Limb (tissue), 2 donors: ENCODE measurements at regions not wholly inside any gene's neighbourhood (a gene's known extent, or its start where the extent isn't known, plus 50 kb on each side); places are given as distances from the start of the nearest gene placed in this dataset.
"Not testable (repeated sequence)": the region's sequence is repeated elsewhere in the genome, so short reads cannot be mapped to it uniquely, and the experiment has no call there.

Experiments
- DNase-seq, 2 donors: peaks; one replicate each; pipeline ENCODE4 v3.0.0-alpha.2; 2016; ENCODE audit errors: extremely low spot score in 2 of 2

DNA sequence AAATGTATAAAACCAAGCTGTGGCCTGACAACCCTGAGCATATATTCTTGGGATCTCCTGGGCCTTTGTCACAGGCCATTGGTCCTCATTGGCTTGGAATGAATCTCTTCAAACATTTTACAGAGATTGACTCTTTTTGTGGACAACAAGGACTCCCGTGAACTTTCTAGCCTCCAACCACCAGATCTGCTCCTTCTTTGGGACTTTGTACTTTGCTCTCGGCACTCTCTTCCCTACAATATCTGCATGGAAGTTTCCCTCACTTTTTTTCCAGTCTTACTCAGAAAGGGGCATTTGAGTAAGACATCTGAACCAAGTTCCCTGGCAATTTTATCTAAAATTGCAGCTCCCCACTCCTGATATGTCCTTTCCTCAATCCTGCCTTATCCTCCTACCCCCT lies 158.8 kb downstream of the PHLDA1 start:
- DNase-seq: no peak

DNA sequence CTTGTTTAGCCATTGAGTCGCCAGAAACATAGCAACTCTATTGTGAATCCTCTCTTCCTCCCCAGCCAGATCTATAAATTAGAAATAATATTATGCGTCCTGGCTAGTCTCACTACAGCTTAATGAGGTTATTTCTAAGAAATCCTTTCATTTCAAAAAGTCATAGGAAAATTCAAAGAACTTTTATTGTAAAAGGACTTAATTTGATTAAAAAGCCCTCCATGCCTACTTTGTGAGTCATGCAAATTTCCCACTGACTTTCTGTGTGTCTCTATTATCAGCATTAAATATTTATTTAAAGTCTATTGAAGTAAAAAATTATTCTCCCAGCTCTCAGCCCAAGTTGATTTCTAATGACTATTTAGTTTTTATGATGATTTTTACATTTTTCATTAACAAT lies 160.7 kb downstream of the PHLDA1 start:
- DNase-seq: no peak

- no peak for DNase-seq
Observed at GRCh38 chr12:75868501-75868900, 163.1 kb downstream of the PHLDA1 start.

GRCh38 chr12:75865315-75865714 lies 166.3 kb downstream of the PHLDA1 start:
- DNase-seq: no peak

DNA sequence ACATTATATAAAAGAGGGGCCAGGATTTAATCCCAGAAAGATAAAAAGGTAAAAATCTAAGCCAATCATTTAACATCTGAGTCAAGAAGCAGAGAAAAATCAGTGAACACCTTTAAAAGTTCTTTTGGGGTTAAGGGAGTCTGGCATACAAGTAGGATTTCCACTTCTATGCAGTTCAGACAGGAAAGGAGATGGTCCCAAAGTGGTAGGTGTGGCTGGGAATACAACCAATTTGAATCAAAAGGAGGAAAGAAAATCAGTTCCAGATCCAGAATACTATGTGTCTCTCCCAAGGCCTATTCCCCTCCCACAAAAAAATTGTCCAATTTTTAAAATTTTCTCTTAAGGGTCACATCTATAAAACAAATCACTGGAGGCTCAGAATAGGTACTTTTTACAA lies 167.4 kb downstream of the PHLDA1 start:
- DNase-seq: no peak

DNA sequence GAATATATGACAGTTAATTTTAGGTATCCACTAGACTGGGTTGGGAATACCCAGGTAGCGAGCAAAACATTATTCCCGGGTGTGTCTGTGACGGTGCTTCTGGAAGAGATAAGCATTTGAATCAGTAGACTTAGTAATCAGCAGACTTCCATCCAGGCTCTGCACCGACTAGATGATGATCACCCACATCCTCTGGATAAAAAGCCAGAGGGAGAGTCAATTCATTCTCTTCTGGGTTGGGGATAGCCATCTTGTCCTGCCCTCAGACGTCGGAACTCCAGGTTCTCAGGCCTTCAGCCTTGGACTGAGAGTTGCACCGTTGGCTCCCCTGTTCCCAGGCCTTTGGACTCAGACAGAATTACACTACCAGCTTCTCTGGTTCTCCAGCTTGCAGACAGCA lies 168.0 kb downstream of the PHLDA1 start:
- no peak for DNase-seq

GRCh38 chr12:75862692-75863471 lies 168.7 kb downstream of the PHLDA1 start:
- DNase-seq: no peak

DNA sequence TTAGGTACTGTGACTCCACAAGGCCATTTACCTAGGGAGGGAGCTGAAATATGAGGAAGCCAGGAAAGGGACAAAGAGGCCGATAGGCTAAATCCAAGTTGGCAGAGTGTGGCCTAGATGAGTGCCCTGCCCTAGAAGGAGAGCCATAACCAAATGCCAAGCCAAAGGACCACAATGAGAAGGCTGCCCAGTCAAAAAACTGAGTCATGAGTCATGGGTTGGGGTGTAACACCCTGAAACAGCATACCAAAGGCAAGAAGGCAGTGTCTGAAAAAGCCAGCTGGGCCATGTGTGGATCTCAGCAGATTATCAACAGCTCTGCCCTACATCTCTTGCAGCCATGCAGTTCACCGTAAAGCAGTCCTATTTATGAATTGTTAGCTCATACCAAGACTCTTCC lies 171.7 kb downstream of the PHLDA1 start:
- no peak for DNase-seq

DNA sequence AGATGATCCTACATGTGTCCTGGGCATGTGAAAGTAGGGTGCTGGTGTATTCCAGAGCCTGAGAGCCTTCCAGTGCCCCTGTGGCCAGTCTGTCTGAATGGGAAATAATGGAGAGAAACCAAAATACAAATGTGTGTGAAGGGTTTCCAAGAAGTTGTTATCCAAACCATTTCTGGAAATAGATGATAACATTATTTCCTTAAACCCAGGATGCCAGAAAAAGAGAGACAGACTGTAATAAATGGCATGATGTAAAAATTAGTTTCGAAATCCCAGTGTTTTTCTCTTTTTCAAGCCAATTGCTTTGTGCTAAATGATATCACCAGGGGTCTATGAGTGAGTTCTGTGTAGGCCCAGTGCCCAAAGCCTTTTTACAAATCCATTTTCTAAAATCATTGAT lies 175.3 kb downstream of the PHLDA1 start:
- DNase-seq: no peak

DNA sequence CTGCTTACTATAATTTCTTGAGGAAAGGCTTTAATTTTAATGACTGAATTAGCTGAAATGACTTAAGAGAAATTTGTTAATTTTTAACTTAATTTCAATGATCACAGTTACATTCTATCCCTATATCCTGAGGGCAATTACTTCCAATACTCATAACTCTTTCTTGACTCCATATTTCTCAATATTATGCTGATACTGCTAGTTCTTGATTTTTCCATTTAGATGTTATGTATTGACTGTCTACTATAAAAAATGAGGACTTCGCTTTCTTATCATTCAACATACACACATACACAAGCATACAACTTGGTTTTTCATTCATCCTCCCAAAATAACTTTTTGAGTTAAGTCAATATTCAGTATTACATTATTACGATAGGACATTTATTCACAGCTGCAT lies 176.2 kb downstream of the PHLDA1 start:
- no peak for DNase-seq

- no peak for DNase-seq
Observed at GRCh38 chr12:75854681-75855309, 176.8 kb downstream of the PHLDA1 start.

GRCh38 chr12:75854137-75854536 lies 177.4 kb downstream of the PHLDA1 start:
- not testable (repeated sequence) for DNase-seq

DNA sequence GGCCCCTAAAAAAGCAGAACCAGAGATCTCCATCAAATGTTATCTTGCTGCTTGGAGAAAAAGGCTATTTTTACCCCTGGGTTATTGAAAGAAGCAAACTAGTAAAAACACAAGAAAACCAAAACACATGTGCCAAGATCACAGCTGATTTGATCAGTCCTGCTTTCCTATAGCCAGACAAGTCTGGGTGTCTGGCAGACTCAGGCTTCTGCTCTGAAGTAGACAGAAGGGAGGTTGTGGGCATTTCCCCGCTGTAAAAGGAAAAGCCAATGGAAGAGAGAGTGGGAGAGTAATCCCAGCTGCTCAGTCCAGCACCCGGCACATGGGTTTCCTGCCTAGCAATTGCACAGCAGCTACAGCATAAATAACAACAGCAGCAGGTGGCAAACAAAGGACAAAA lies 177.9 kb downstream of the PHLDA1 start:
- no peak for DNase-seq

GRCh38 chr12:75852956-75853355 lies 178.6 kb downstream of the PHLDA1 start:
- no peak for DNase-seq

GRCh38 chr12:75852143-75852542 lies 179.4 kb downstream of the PHLDA1 start:
- no peak for DNase-seq

- no peak for DNase-seq
Observed at GRCh38 chr12:75850721-75851462, 180.7 kb downstream of the PHLDA1 start.

- DNase-seq: no peak
Observed at GRCh38 chr12:75848961-75849360, 182.6 kb downstream of the PHLDA1 start.

- DNase-seq: peak; percentile 53 to 68
Observed at GRCh38 chr12:75848431-75848925, 183.1 kb downstream of the PHLDA1 start.

- DNase-seq: no peak
Observed at GRCh38 chr12:75846102-75846501, 185.5 kb downstream of the PHLDA1 start.

DNA sequence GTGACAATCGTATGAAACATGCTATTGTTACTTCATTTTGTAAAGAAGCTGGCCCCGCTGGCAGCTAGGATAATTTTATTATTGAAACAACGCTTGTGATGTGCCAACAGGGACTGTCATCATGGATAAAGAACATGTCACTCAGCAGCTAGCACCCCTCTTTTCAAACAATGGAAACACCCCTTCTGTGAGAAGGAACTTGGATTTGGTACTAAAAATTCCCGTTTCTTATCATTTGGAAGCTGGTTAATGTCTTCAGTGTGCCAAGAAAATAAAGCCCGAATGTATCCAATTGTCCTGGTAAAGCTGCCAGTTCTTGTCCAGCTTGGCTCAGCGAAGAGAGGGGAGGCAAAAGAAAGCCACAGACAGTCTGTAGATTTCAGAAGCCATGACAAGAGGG lies 186.6 kb downstream of the PHLDA1 start:
- no peak for DNase-seq

- no peak for DNase-seq
Observed at GRCh38 chr12:75844049-75844770, 187.4 kb downstream of the PHLDA1 start.

DNA sequence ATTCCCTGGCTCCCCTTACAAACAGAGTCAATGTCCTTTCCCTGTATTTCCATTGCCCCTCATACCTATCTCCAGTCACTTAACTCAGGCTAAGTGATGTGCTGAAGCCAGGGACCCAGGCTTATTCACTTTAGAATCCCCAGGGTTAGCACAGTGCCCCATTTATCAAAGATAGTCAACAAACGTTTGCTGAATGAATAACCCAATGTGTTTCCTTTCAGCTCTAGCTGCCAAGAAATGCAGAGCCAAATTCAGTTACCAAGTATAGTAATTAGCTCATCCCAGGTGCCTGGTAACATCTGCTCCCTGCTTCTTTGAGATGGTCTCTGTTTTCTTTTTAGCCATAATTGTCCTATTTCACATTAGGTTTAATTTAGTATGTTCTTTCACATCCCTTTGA lies 189.5 kb downstream of the PHLDA1 start:
- no peak for DNase-seq
